H9 (cell line): ENCODE measurements at regions not wholly inside any gene's neighbourhood (a gene's known extent, or its start where the extent isn't known, plus 50 kb on each side); places are given as distances from the start of the nearest gene placed in this dataset.

Source experiments
- DNase-seq: peaks from one replicate; pipeline ENCODE4 v3.0.0-alpha.2; 2017
- H2AFZ ChIP-seq: one replicate; pipeline ENCODE4 v1.6.1; 2013; ENCODE audit warnings: mild to moderate bottlenecking, low read length, control low read depth, moderate library complexity
- H2AK5ac ChIP-seq: 2 replicates; pipeline ENCODE4 v1.6.1; 2013; ENCODE audit warnings: low read length, control low read depth, mixed read lengths; ENCODE audit not compliant: insufficient read length
- H2BK120ac ChIP-seq: one replicate; pipeline ENCODE4 v1.6.1; 2013; ENCODE audit warnings: low read depth, mild to moderate bottlenecking, low read length, control low read depth, inconsistent platforms; ENCODE audit not compliant: poor library complexity, severe bottlenecking
- H2BK12ac ChIP-seq: 2 replicates; pipeline ENCODE4 v1.6.1; 2013; ENCODE audit warnings: low read length, control low read depth, mixed read lengths, low read depth; ENCODE audit not compliant: insufficient read length
- H2BK15ac ChIP-seq: 2 replicates; pipeline ENCODE4 v1.6.1; 2013; ENCODE audit warnings: low read depth, low read length, control low read depth
- H2BK20ac ChIP-seq: one replicate; pipeline ENCODE4 v1.6.1; 2013; ENCODE audit warnings: low read depth, mild to moderate bottlenecking, low read length, control low read depth, inconsistent platforms; ENCODE audit not compliant: poor library complexity, severe bottlenecking
- H2BK5ac ChIP-seq: 2 replicates; pipeline ENCODE4 v1.6.1; 2013; ENCODE audit warnings: low read length, control low read depth, mixed read lengths; ENCODE audit not compliant: insufficient read length
- H3K14ac ChIP-seq: 2 replicates; pipeline ENCODE4 v1.6.1; 2013; ENCODE audit warnings: low read length, control low read depth; ENCODE audit not compliant: insufficient read depth
- H3K18ac ChIP-seq: 2 replicates; pipeline ENCODE4 v1.6.1; 2013; ENCODE audit warnings: low read depth, mild to moderate bottlenecking, mixed read lengths, low read length, control low read depth; ENCODE audit not compliant: insufficient read length
- H3K23ac ChIP-seq: 2 replicates; pipeline ENCODE4 v1.6.1; 2013; ENCODE audit warnings: low read length, control low read depth, mixed read lengths, low read depth; ENCODE audit not compliant: insufficient read length
- H3K23me2 ChIP-seq: 2 replicates; pipeline ENCODE4 v1.6.1; 2013; ENCODE audit warnings: low read depth, mild to moderate bottlenecking, mixed read lengths, low read length, control low read depth; ENCODE audit not compliant: insufficient read length, poor library complexity, severe bottlenecking
- H3K27ac ChIP-seq: 2 replicates; pipeline ENCODE4 v1.5.1; 2013; ENCODE audit warnings: low read length, control low read depth, mixed read lengths, low read depth; ENCODE audit not compliant: insufficient read length
- H3K27me3 ChIP-seq: 2 replicates; pipeline ENCODE4 v1.6.1; 2013; ENCODE audit warnings: low read length, control low read depth, inconsistent platforms; ENCODE audit not compliant: insufficient read depth
- H3K4ac ChIP-seq: 2 replicates; pipeline ENCODE4 v1.6.1; 2013; ENCODE audit warnings: low read depth, mild to moderate bottlenecking, control low read depth, inconsistent platforms, low read length, moderate library complexity
- H3K4me1 ChIP-seq: 2 replicates; pipeline ENCODE4 v1.6.1; 2013; ENCODE audit warnings: low read length, control low read depth, inconsistent platforms; ENCODE audit not compliant: insufficient read depth
- H3K4me2 ChIP-seq: 2 replicates; pipeline ENCODE4 v1.6.1; 2013; ENCODE audit warnings: low read length, control low read depth, mixed read lengths; ENCODE audit not compliant: insufficient read length, insufficient read depth
- H3K56ac ChIP-seq: 2 replicates; pipeline ENCODE4 v1.6.1; 2013; ENCODE audit warnings: low read depth, mild to moderate bottlenecking, mixed read lengths, low read length, control low read depth; ENCODE audit not compliant: insufficient read length
- H3K79me1 ChIP-seq: 2 replicates; pipeline ENCODE4 v1.6.1; 2013; ENCODE audit warnings: low read depth, mild to moderate bottlenecking, moderate library complexity, low read length, control low read depth, inconsistent platforms; ENCODE audit not compliant: insufficient read depth, poor library complexity, severe bottlenecking
- H3K79me2 ChIP-seq: 2 replicates; pipeline ENCODE4 v1.6.1; 2013; ENCODE audit warnings: low read length, control low read depth, inconsistent platforms; ENCODE audit not compliant: insufficient read depth
- H3K9ac ChIP-seq: 2 replicates; pipeline ENCODE4 v1.6.1; 2013; ENCODE audit warnings: low read length, control low read depth, mixed read lengths; ENCODE audit not compliant: insufficient read length; ENCODE audit errors: extremely low read depth
- H3K9me3 ChIP-seq: one replicate; pipeline ENCODE4 v1.6.1; 2013; ENCODE audit warnings: low read depth, low read length, inconsistent platforms; ENCODE audit not compliant: control insufficient read depth
- H3T11ph ChIP-seq: one replicate; pipeline ENCODE4 v1.6.1; 2013; ENCODE audit warnings: mild to moderate bottlenecking, low read length, control low read depth, inconsistent platforms
- H4K20me1 ChIP-seq: one replicate; pipeline ENCODE4 v1.6.1; 2013; ENCODE audit not compliant: control insufficient read depth, insufficient read length, insufficient read depth
- H4K5ac ChIP-seq: 2 replicates; pipeline ENCODE4 v1.6.1; 2013; ENCODE audit warnings: low read depth, mild to moderate bottlenecking, mixed read lengths, low read length, control low read depth; ENCODE audit not compliant: insufficient read length
- H4K8ac ChIP-seq: replicated peaks from 2 replicates; pipeline ENCODE4 v1.6.1; 2013; ENCODE audit warnings: low read length, control low read depth, mixed read lengths, low read depth; ENCODE audit not compliant: insufficient read length
- H4K91ac ChIP-seq: 2 replicates; pipeline ENCODE4 v1.6.1; 2013; ENCODE audit warnings: low read depth, mild to moderate bottlenecking, moderate library complexity, mixed read lengths, low read length, control low read depth; ENCODE audit not compliant: insufficient read length
- H3K27ac Mint-ChIP-seq, 3 experiments: 2 replicates in 2 of 3; 3 replicates in 1 of 3; pipeline ENCODE4 v1.8.0; 2020 to 2021; ENCODE audit warnings: mixed read lengths in 3 of 3, mild to moderate bottlenecking in 1 of 3, moderate library complexity in 1 of 3
- H3K27me3 Mint-ChIP-seq: 2 replicates; pipeline ENCODE4 v1.8.0; 2021; ENCODE audit warnings: low read depth, mild to moderate bottlenecking, moderate library complexity, mixed read lengths
- H3K36me3 Mint-ChIP-seq, 3 experiments: 2 replicates in 2 of 3; 3 replicates in 1 of 3; pipeline ENCODE4 v1.8.0; 2020 to 2021; ENCODE audit warnings: low read depth in 3 of 3, mixed read lengths in 3 of 3; ENCODE audit not compliant: insufficient read depth in 1 of 3
- H3K4me1 Mint-ChIP-seq, 2 experiments: 2 replicates each; pipeline ENCODE4 v1.8.0; 2020; ENCODE audit warnings: mixed read lengths in 2 of 2
- H3K4me3 Mint-ChIP-seq, 2 experiments: 2 replicates in 1 of 2; 3 replicates in 1 of 2; pipeline ENCODE4 v1.8.0; 2020 to 2021; ENCODE audit warnings: mild to moderate bottlenecking in 2 of 2, mixed read lengths in 2 of 2, moderate library complexity in 1 of 2
- H3K9me3 Mint-ChIP-seq, 2 experiments: 2 replicates in 1 of 2; 3 replicates in 1 of 2; pipeline ENCODE4 v1.8.0; 2020; ENCODE audit warnings: mild to moderate bottlenecking in 2 of 2, mixed read lengths in 2 of 2, moderate library complexity in 1 of 2
- WGBS: extraction: QIAGEN DNeasy Blood & Tissue Kit; methylation state at CpG from one replicate; pipeline ENCODE4 v1.1.7; 2013; ENCODE audit warnings: missing lambda C conversion rate, low lambda C conversion rate, mixed read lengths; ENCODE audit not compliant: insufficient read length; ENCODE audit errors: extremely low coverage; 5-methylcytosine and 5-hydroxymethylcytosine counted together
- TF ChIP-seq, protein P1 (sequence below): fragments of 200-600 bp; sonication (generic); conservative IDR thresholded peaks from 3 replicates; pipeline ENCODE4 v1.8.0; 2021; ENCODE audit warnings: antibody characterized with exemption, mild to moderate bottlenecking

DNA sequence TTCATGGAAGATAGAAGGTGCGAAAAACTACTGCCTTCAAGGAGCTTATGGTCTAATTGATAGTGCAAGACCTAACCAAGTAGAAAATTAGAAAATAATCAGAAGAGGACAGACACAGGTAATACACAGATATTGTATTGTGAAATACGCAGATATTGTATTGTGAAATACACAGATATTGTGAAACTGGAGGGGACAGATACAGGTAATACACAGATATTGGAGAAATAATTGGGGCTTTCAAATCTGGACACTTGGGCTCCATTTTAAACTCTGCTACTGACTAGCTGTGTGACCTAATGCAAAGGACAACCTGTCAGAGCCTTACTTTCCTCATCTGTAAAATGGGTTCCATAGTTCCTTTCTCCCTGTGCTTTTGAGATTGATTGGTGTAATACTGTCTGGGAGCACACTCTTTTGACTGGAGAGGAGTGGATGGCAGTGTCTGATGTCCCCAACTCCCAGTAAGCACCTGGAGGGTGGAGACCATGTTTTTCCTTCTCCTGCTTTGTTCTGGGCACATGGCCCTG, 272.8 kb downstream of the TLE3 start:
- no peak overlapping the region for H2BK120ac ChIP-seq
- no peak overlapping the region for H3K9ac ChIP-seq
- no peak overlapping the region for H2BK5ac ChIP-seq
- H2AFZ ChIP-seq: no peak overlapping the region
- no peaks in the 10 kb centered on the region for H4K20me1 ChIP-seq
- peaks cover 35 to 37% of the 10 kb centered on the region in 2 experiments for H3K4me1 Mint-ChIP-seq
- H3K79me2 ChIP-seq: no peaks in the 10 kb centered on the region
- no peak overlapping the region for H3K4me2 ChIP-seq
- DNase-seq: no peak
- H3K18ac ChIP-seq: no peak overlapping the region
- no peak overlapping the region for H4K5ac ChIP-seq
- H3K56ac ChIP-seq: no peak overlapping the region
- H2BK20ac ChIP-seq: no peak overlapping the region
- no peaks in the 10 kb centered on the region; a peak in 3 of 5 replicates for H3K9me3 Mint-ChIP-seq
- H3K4me3 Mint-ChIP-seq: no peak overlapping the region
- H3T11ph ChIP-seq: no peak overlapping the region
- peaks cover 24% of the 10 kb centered on the region for H3K27me3 Mint-ChIP-seq
- WGBS: no CpG with 5 or more reads among the region's 2 CpGs
- no peak overlapping the region for H3K27ac Mint-ChIP-seq
- no peaks in the 10 kb centered on the region for H3K79me1 ChIP-seq
- H3K4ac ChIP-seq: no peak overlapping the region
- no peaks in the 10 kb centered on the region for H3K27me3 ChIP-seq
- H4K8ac ChIP-seq: no peak overlapping the region
- no peak overlapping the region for H2BK15ac ChIP-seq
- H3K4me1 ChIP-seq: peaks cover 6% of the 10 kb centered on the region; the same call in 1 of the 2 replicates
- TF ChIP-seq, protein P1, sequence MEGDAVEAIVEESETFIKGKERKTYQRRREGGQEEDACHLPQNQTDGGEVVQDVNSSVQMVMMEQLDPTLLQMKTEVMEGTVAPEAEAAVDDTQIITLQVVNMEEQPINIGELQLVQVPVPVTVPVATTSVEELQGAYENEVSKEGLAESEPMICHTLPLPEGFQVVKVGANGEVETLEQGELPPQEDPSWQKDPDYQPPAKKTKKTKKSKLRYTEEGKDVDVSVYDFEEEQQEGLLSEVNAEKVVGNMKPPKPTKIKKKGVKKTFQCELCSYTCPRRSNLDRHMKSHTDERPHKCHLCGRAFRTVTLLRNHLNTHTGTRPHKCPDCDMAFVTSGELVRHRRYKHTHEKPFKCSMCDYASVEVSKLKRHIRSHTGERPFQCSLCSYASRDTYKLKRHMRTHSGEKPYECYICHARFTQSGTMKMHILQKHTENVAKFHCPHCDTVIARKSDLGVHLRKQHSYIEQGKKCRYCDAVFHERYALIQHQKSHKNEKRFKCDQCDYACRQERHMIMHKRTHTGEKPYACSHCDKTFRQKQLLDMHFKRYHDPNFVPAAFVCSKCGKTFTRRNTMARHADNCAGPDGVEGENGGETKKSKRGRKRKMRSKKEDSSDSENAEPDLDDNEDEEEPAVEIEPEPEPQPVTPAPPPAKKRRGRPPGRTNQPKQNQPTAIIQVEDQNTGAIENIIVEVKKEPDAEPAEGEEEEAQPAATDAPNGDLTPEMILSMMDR: no peak
- H2BK12ac ChIP-seq: no peak overlapping the region
- H3K36me3 Mint-ChIP-seq: no peaks in the 10 kb centered on the region; a peak in 2 of 7 replicates
- no peak overlapping the region for H2AK5ac ChIP-seq
- no peaks in the 10 kb centered on the region for H3K23me2 ChIP-seq
- no peak overlapping the region for H3K14ac ChIP-seq
- H3K27ac ChIP-seq: no peak overlapping the region
- no peaks in the 10 kb centered on the region for H3K9me3 ChIP-seq
- no peak overlapping the region for H3K23ac ChIP-seq
- no peak overlapping the region for H4K91ac ChIP-seq
